Hepatocyte (in vitro differentiated cells): ENCODE measurements at regions not wholly inside any gene's neighbourhood (a gene's known extent, or its start where the extent isn't known, plus 50 kb on each side); places are given as distances from the start of the nearest gene placed in this dataset.

Experiments used
- CTCF ChIP-seq: fragments of 200-600 bp; sonication (generic); IDR thresholded peaks from 2 replicates; pipeline ENCODE4 v1.5.1; 2016; ENCODE audit warnings: antibody characterized with exemption, mild to moderate bottlenecking; ENCODE audit not compliant: poor library complexity
- EZH2 ChIP-seq: fragments of 200-600 bp; sonication (generic); IDR thresholded peaks from 2 replicates; pipeline ENCODE4 v1.6.1; 2016; ENCODE audit warnings: antibody characterized with exemption, mild to moderate bottlenecking, borderline replicate concordance
- EZH2phosphoT487 ChIP-seq: fragments of 200-600 bp; sonication (generic); IDR thresholded peaks from one replicate; pipeline ENCODE4 v1.6.1; 2018; ENCODE audit warnings: antibody characterized with exemption, mild to moderate bottlenecking, low read depth, moderate library complexity; ENCODE audit not compliant: unreplicated experiment, severe bottlenecking

GRCh38 chr18:41096504-41096903 lies 858.5 kb upstream of the PIK3C3 start:
- TF ChIP-seq CTCF: peak; percentile 40
- TF ChIP-seq EZH2: no peak
- TF ChIP-seq EZH2phosphoT487: no peak
